ENCODE measurements at regions not wholly inside any gene's neighbourhood (a gene's known extent, or its start where the extent isn't known, plus 50 kb on each side); places are given as distances from the start of the nearest gene placed in this dataset.

GRCh38 chr2:76280686-76281085, 570.0 kb upstream of the GCFC2 start:
- H3K9ac ChIP-seq: no peak overlapping the region

GRCh38 chr2:76279142-76279541, 568.4 kb upstream of the GCFC2 start:
- Histone ChIP-seq H3K4me1 (peaks cover 0 to 46% (median 18%) of the 10 kb centered on the region in 10 experiments; a peak in 16 of 20 replicates), H3K36me3 (no peaks in the 10 kb centered on the region), H3K4me2 (no peak overlapping the region), H3K27ac (no peak overlapping the region), H3K9me3 (replicated peaks in 1 of 11) (no peaks in the 10 kb centered on the region; a peak in 1 of 22 replicates), H3K4me3 (no peak overlapping the region), H4K20me1 (no peaks in the 10 kb centered on the region), H3K27me3 (no peaks in the 10 kb centered on the region), H3K9ac (no peak overlapping the region)
- TF ChIP-seq Cebpa-rat (IDR thresholded peaks at IDR 0.05): no peak

More at GRCh38 chr2:76280686-76281085, 570.0 kb upstream of the GCFC2 start:
- Histone ChIP-seq H3K4me3 (no peak overlapping the region), H3K36me3 (no peaks in the 10 kb centered on the region), H4K20me1 (no peaks in the 10 kb centered on the region), H3K4me1 (peaks cover 0 to 46% (median 18%) of the 10 kb centered on the region in 10 experiments; a peak in 16 of 20 replicates), H3K4me2 (peak overlapping the region in 8 of 11 experiments; percentile 2 to 78 (median 39); a peak in 12 of 22 replicates), H3K9me3 (replicated peaks in 1 of 11) (no peaks in the 10 kb centered on the region; a peak in 1 of 22 replicates), H3K27ac (peak overlapping the region in 1 of 11 experiments; percentile 7; a peak in 1 of 22 replicates), H3K27me3 (no peaks in the 10 kb centered on the region)
- no peak for TF ChIP-seq Cebpa-rat (IDR thresholded peaks at IDR 0.05)

GRCh38 chr2:76275788-76276187, 565.1 kb upstream of the GCFC2 start:
- Histone ChIP-seq H3K36me3 (no peaks in the 10 kb centered on the region), H3K4me3 (no peak overlapping the region), H3K4me1 (peaks cover 0 to 36% (median 13%) of the 10 kb centered on the region in 10 experiments; a peak in 16 of 20 replicates), H3K9ac (no peak overlapping the region), H4K20me1 (no peaks in the 10 kb centered on the region), H3K9me3 (replicated peaks in 1 of 11) (no peaks in the 10 kb centered on the region), H3K27ac (no peak overlapping the region), H3K27me3 (no peaks in the 10 kb centered on the region), H3K4me2 (peak overlapping the region in 1 of 11 experiments; percentile 15; a peak in 1 of 22 replicates)
- TF ChIP-seq Cebpa-rat (IDR thresholded peaks at IDR 0.05): no peak

GRCh38 chr2:76274676-76275075, 564.0 kb upstream of the GCFC2 start:
- H3K4me1 ChIP-seq: peaks cover 0 to 25% (median 9%) of the 10 kb centered on the region in 10 experiments; a peak in 11 of 20 replicates
- no peak for TF ChIP-seq Cebpa-rat (IDR thresholded peaks at IDR 0.05)

GRCh38 chr2:76274160-76274559, 563.4 kb upstream of the GCFC2 start:
- H4K20me1 ChIP-seq: no peaks in the 10 kb centered on the region
- H3K4me3 ChIP-seq: no peak overlapping the region
- peaks cover 0 to 24% (median 9%) of the 10 kb centered on the region in 10 experiments; a peak in 11 of 20 replicates for H3K4me1 ChIP-seq
- TF ChIP-seq Cebpa-rat (IDR thresholded peaks at IDR 0.05): no peak
- H3K9ac ChIP-seq: no peak overlapping the region
- H3K27ac ChIP-seq: no peak overlapping the region
- no peaks in the 10 kb centered on the region for H3K27me3 ChIP-seq
- H3K9me3 ChIP-seq (replicated peaks in 1 of 11): no peaks in the 10 kb centered on the region
- no peak overlapping the region for H3K4me2 ChIP-seq
- H3K36me3 ChIP-seq: no peaks in the 10 kb centered on the region

More at GRCh38 chr2:76274676-76275075, 564.0 kb upstream of the GCFC2 start:
- Histone ChIP-seq H3K4me3 (no peak overlapping the region), H3K27ac (no peak overlapping the region), H4K20me1 (no peaks in the 10 kb centered on the region), H3K9me3 (replicated peaks in 1 of 11) (no peaks in the 10 kb centered on the region), H3K9ac (no peak overlapping the region), H3K4me2 (no peak overlapping the region), H3K27me3 (no peaks in the 10 kb centered on the region), H3K36me3 (no peaks in the 10 kb centered on the region)

GRCh38 chr2:76270096-76270710, 559.5 kb upstream of the GCFC2 start:
- no peak overlapping the region for H3K4me3 ChIP-seq
- TF ChIP-seq Cebpa-rat (IDR thresholded peaks at IDR 0.05): no peak

GRCh38 chr2:76268902-76269620, 558.3 kb upstream of the GCFC2 start:
- Histone ChIP-seq H4K20me1 (no peaks in the 10 kb centered on the region), H3K9ac (no peak overlapping the region), H3K27ac (no peak overlapping the region), H3K4me2 (no peak overlapping the region), H3K36me3 (no peaks in the 10 kb centered on the region), H3K4me3 (no peak overlapping the region), H3K4me1 (no peaks in the 10 kb centered on the region), H3K27me3 (no peaks in the 10 kb centered on the region), H3K9me3 (replicated peaks in 1 of 11) (peaks cover 0 to 8% (median 8%) of the 10 kb centered on the region in 11 experiments; a peak in 6 of 22 replicates)
- TF ChIP-seq Cebpa-rat (IDR thresholded peaks at IDR 0.05): no peak

More at GRCh38 chr2:76270096-76270710, 559.5 kb upstream of the GCFC2 start:
- H4K20me1 ChIP-seq: no peaks in the 10 kb centered on the region
- no peak overlapping the region for H3K4me2 ChIP-seq
- no peak overlapping the region for H3K9ac ChIP-seq
- no peaks in the 10 kb centered on the region for H3K36me3 ChIP-seq
- no peaks in the 10 kb centered on the region for H3K27me3 ChIP-seq
- H3K9me3 ChIP-seq (replicated peaks in 1 of 11): peaks cover 0 to 8% (median 8%) of the 10 kb centered on the region in 11 experiments; a peak in 6 of 22 replicates
- H3K27ac ChIP-seq: no peak overlapping the region
- H3K4me1 ChIP-seq: no peaks in the 10 kb centered on the region

- H3K9ac ChIP-seq: no peak overlapping the region
- no peaks in the 10 kb centered on the region for H3K4me1 ChIP-seq
- TF ChIP-seq Cebpa-rat (IDR thresholded peaks at IDR 0.05): no peak
- H3K27me3 ChIP-seq: no peaks in the 10 kb centered on the region
- no peak overlapping the region for H3K27ac ChIP-seq
- peaks cover 0 to 8% (median 8%) of the 10 kb centered on the region in 11 experiments; a peak in 6 of 22 replicates for H3K9me3 ChIP-seq (replicated peaks in 1 of 11)
- no peak overlapping the region for H3K4me3 ChIP-seq
- no peaks in the 10 kb centered on the region for H3K36me3 ChIP-seq
- no peaks in the 10 kb centered on the region for H4K20me1 ChIP-seq
- H3K4me2 ChIP-seq: no peak overlapping the region
Observed at GRCh38 chr2:76268484-76268883, 557.8 kb upstream of the GCFC2 start.

- Histone ChIP-seq H4K20me1 (no peaks in the 10 kb centered on the region), H3K27ac (no peak overlapping the region), H3K27me3 (no peaks in the 10 kb centered on the region), H3K4me1 (no peaks in the 10 kb centered on the region), H3K4me2 (no peak overlapping the region), H3K9ac (no peak overlapping the region), H3K36me3 (no peaks in the 10 kb centered on the region), H3K4me3 (no peak overlapping the region), H3K9me3 (replicated peaks in 1 of 11) (no peaks in the 10 kb centered on the region)
- no peak for TF ChIP-seq Cebpa-rat (IDR thresholded peaks at IDR 0.05)
Observed at GRCh38 chr2:76257802-76258201, 547.1 kb upstream of the GCFC2 start.
